CD14-positive monocyte (primary cell): ENCODE measurements at regions not wholly inside any gene's neighbourhood (a gene's known extent, or its start where the extent isn't known, plus 50 kb on each side); places are given as distances from the start of the nearest gene placed in this dataset. TPM values are rescaled to one million over a fixed set of nuclear protein-coding genes. Genes with fewer than 3 reads are reported as not detected.

Experiments
- small RNA-seq: library from RNA; depleted of rRNA; stranded (forward); fragments of <200 nt; gene quantifications from one replicate; pipeline ENCODE3, GENCODE V24; 2012; ENCODE audit warnings: low read depth; ENCODE audit not compliant: insufficient read length

Small RNA genes in the stretch of these regions (small RNA-seq; reads per million reads assigned to genes)
- not detected for gene AC009518.3
